ENCODE measurements at regions not wholly inside any gene's neighbourhood (a gene's known extent, or its start where the extent isn't known, plus 50 kb on each side); places are given as distances from the start of the nearest gene placed in this dataset.

DNA sequence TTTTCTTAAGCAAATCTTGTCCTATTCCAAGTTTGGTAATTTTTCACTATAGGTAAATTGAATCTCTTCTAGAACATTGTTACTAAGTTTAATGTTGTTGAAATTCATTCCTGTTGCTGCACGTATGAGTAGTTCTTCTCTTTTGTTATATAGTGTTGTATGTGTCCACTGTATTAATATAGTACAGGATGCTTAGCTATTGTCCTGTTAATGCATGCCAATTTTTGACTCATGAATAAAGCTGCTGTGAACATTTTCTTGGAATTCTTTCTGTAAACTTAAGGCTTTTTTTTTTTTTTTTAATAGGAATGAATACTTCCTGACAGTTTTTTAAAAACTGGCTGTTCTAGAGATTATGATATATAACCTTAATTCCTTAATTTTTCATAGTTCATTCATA, 326.9 kb downstream of the SLC4A3 start:
- Histone ChIP-seq H3K4me3 (no peak overlapping the region), H3K27me3 (no peaks in the 10 kb centered on the region), H3K9me3 (peaks cover 0 to 16% of the 10 kb centered on the region in 2 donors), H3K4me1 (no peaks in the 10 kb centered on the region), H3K27ac (no peak overlapping the region), H3K36me3 (no peaks in the 10 kb centered on the region)
- no peak for DNase-seq (ENCODE audit: low spot score in 2 of 2)
- intact Hi-C loops (cut with DNase I) = no loop called here
- TF ChIP-seq, protein P1, sequence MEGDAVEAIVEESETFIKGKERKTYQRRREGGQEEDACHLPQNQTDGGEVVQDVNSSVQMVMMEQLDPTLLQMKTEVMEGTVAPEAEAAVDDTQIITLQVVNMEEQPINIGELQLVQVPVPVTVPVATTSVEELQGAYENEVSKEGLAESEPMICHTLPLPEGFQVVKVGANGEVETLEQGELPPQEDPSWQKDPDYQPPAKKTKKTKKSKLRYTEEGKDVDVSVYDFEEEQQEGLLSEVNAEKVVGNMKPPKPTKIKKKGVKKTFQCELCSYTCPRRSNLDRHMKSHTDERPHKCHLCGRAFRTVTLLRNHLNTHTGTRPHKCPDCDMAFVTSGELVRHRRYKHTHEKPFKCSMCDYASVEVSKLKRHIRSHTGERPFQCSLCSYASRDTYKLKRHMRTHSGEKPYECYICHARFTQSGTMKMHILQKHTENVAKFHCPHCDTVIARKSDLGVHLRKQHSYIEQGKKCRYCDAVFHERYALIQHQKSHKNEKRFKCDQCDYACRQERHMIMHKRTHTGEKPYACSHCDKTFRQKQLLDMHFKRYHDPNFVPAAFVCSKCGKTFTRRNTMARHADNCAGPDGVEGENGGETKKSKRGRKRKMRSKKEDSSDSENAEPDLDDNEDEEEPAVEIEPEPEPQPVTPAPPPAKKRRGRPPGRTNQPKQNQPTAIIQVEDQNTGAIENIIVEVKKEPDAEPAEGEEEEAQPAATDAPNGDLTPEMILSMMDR (IDR thresholded peaks at IDR 0.05) = no peak

DNA sequence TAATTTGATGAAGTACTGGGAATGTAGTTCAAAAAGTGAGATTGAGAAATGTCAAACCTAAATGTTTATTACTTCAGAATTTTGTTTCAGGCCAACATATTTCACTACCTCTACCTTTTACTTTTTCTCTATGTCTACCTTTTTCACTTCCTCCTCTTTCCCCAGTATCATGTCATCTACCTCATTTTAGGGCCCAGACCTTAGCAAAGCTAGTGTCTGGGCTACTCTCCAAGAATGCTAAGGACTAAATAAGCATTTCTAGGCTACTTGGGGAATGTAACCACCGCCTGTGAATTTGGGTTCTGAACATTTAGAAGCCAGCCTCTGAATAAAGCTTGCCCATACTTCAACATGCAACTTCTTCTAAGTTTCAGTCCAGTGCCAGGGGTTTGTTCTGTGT, 330.4 kb downstream of the SLC4A3 start:
- TF ChIP-seq, protein P1 (IDR thresholded peaks at IDR 0.05) = no peak
- intact Hi-C loops (cut with DNase I) = no loop called here
- no peaks in the 10 kb centered on the region for H3K36me3 ChIP-seq

DNA sequence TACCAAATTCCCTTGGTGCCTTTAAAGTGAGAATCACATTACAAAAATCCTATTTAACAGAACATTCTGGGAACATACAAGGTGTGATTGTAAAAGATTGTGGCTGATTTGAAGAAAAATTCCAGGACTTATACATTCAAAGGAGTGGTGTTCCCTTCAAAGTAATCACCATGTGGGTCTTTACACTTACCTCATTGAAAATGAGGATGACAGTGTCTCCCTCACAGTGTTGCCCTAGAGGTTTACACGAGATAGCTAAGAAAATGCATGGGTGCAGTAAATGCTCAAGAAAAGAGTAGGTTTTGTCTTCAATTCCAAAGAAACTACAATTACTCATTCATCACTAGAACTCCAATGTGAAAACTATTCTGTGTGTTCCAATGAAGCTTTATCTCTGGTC, 331.5 kb downstream of the SLC4A3 start:
- peaks cover 0 to 16% of the 10 kb centered on the region in 2 donors for H3K9me3 ChIP-seq
- H3K4me1 ChIP-seq = no peaks in the 10 kb centered on the region
- H3K36me3 ChIP-seq = no peaks in the 10 kb centered on the region
- no peak overlapping the region for H3K4me3 ChIP-seq
- intact Hi-C loops (cut with DNase I) = no loop called here
- TF ChIP-seq, protein P1 (IDR thresholded peaks at IDR 0.05) = no peak
- H3K27me3 ChIP-seq = no peaks in the 10 kb centered on the region
- DNase-seq (ENCODE audit: low spot score in 2 of 2) = no peak
- H3K27ac ChIP-seq = no peak overlapping the region

More for the DNA sequence above, 330.4 kb downstream of the SLC4A3 start:
- Histone ChIP-seq H3K27me3 (no peaks in the 10 kb centered on the region), H3K9me3 (peaks cover 0 to 16% of the 10 kb centered on the region in 2 donors), H3K4me3 (no peak overlapping the region), H3K27ac (no peak overlapping the region), H3K4me1 (no peaks in the 10 kb centered on the region)
- DNase-seq (ENCODE audit: low spot score in 2 of 2) = no peak

DNA sequence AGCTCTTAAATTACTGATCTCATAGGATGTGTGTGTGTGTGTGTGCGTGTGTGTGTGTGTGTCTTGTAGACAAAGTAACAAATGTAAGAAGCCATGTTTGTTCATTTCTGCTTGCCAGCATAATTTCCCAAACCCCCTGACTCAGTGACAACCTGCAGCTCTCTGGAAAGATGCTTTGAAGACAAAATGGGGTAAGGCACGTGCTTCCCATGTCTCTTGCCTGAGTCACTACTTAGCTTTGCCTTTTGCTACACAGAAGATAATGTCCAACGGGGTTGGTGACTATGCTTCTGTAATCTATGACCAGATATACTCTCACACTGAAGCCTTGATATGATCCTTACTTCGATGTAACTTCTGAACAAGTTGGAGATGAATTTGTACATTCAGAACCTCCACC, 332.0 kb downstream of the SLC4A3 start:
- TF ChIP-seq, protein P1 (IDR thresholded peaks at IDR 0.05) = no peak
- peaks cover 0 to 16% of the 10 kb centered on the region in 2 donors for H3K9me3 ChIP-seq
- no peak overlapping the region for H3K4me3 ChIP-seq
- no peaks in the 10 kb centered on the region for H3K36me3 ChIP-seq
- H3K27me3 ChIP-seq = no peaks in the 10 kb centered on the region
- no peak overlapping the region for H3K27ac ChIP-seq
- DNase-seq (ENCODE audit: low spot score in 2 of 2) = no peak
- H3K4me1 ChIP-seq = no peaks in the 10 kb centered on the region
- intact Hi-C loops (cut with DNase I) = no loop called here

DNA sequence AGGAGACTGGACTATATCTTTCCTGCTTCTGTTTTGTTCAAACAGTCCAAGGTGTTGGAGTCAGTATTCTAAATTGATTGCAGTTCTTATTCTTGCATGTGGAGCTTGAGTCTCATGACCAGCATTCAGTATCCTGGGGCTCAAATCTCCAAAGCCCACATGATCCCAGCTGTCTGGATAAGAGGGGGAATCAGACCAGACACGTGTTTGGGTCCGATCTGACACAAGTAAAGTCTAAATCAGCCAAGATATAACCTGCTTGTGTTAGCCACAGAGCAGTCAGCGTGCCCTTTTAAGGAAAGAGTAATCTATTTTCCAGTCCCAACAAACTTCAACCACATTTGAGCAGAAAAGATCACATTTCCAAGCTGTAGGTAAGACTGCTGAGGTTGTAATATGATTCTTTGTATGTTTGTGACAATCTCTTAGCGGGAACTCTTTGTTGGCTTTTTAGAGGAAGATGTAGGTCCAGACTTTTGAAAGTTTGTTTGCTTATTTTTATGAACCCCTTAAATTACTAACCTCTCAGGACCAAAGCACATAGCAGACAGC, 334.6 kb downstream of the SLC4A3 start:
- Histone ChIP-seq H3K4me1 (no peaks in the 10 kb centered on the region), H3K36me3 (no peaks in the 10 kb centered on the region), H3K9me3 (peaks cover 0 to 5% of the 10 kb centered on the region in 2 donors), H3K4me3 (no peak overlapping the region), H3K27me3 (no peaks in the 10 kb centered on the region), H3K27ac (no peak overlapping the region)
- TF ChIP-seq, protein P1 (IDR thresholded peaks at IDR 0.05) = no peak
- DNase-seq (ENCODE audit: low spot score in 2 of 2) = no peak
- intact Hi-C loops (cut with DNase I) = no loop called here

DNA sequence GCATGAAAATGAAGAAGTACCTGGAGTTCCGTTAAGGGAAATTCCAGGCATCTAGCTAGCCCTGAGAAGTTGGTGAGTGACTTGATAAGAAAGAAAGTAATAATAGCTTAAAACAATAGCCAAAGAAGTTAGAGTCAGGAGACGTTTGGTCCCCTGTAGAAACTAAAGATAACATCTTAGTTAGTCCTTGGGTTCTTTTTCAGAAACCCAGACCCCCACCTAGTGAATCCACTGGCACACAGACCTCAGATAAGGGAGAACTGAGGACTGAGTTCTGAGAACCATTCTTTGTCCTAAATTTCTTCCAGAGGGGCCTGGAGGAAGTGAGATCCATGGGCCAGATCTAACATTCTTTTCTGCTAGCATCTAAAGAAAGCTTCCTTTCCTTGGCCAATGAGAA, 335.4 kb downstream of the SLC4A3 start:
- DNase-seq (ENCODE audit: low spot score in 2 of 2) = no peak
- no peaks in the 10 kb centered on the region for H3K36me3 ChIP-seq
- TF ChIP-seq, protein P1 (IDR thresholded peaks at IDR 0.05) = no peak
- H3K27ac ChIP-seq = no peak overlapping the region
- no peak overlapping the region for H3K4me3 ChIP-seq
- intact Hi-C loops (cut with DNase I) = no loop called here
- H3K4me1 ChIP-seq = no peaks in the 10 kb centered on the region
- H3K9me3 ChIP-seq = no peaks in the 10 kb centered on the region
- H3K27me3 ChIP-seq = no peaks in the 10 kb centered on the region

All from ascending aorta (tissue), 2 donors.